ENCODE measurements at regions not wholly inside any gene's neighbourhood (a gene's known extent, or its start where the extent isn't known, plus 50 kb on each side); places are given as distances from the start of the nearest gene placed in this dataset.

DNA sequence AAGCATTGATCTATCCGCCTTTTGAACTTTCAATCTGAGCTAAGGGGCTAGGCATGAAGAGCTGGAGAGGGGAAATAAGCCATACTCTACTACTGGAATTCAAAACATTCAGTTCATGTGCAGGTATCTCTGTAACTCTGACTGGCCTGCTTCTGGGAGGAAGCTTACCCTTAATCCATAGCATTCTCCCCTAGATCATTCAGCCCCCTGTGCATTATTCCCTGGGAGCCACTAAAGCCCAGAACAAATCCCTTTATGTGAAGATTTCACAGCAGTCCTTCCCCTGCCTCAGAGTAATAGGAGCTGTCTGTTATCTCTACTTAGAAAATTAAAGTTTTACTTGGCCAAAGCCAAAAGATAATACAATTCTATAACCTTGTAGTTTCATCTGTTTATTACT is 300.7 kb downstream of the SEC16B start:
- TF ChIP-seq, protein P1, sequence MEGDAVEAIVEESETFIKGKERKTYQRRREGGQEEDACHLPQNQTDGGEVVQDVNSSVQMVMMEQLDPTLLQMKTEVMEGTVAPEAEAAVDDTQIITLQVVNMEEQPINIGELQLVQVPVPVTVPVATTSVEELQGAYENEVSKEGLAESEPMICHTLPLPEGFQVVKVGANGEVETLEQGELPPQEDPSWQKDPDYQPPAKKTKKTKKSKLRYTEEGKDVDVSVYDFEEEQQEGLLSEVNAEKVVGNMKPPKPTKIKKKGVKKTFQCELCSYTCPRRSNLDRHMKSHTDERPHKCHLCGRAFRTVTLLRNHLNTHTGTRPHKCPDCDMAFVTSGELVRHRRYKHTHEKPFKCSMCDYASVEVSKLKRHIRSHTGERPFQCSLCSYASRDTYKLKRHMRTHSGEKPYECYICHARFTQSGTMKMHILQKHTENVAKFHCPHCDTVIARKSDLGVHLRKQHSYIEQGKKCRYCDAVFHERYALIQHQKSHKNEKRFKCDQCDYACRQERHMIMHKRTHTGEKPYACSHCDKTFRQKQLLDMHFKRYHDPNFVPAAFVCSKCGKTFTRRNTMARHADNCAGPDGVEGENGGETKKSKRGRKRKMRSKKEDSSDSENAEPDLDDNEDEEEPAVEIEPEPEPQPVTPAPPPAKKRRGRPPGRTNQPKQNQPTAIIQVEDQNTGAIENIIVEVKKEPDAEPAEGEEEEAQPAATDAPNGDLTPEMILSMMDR (conservative IDR thresholded peaks at IDR 0.05; ENCODE audit: low read length) = no peak
- no peak for TF ChIP-seq EZH2phosphoT487 (IDR thresholded peaks at IDR 0.05; ENCODE audit: borderline replicate concordance)
